ENCODE measurements at regions not wholly inside any gene's neighbourhood (a gene's known extent, or its start where the extent isn't known, plus 50 kb on each side); places are given as distances from the start of the nearest gene placed in this dataset.

- no peaks in the 10 kb centered on the region for H3K27me3 ChIP-seq (ENCODE audit: low read depth, low read length)
- no peaks in the 10 kb centered on the region for H3K4me1 ChIP-seq (ENCODE audit: low read length)
- H2AFZ ChIP-seq (ENCODE audit: low read depth, low read length): no peak overlapping the region
Observed at GRCh38 chr2:58629545-58630119, 388.5 kb upstream of the FANCL start.

GRCh38 chr2:58620896-58621295 is 379.8 kb upstream of the FANCL start:
- no peak for TF ChIP-seq CTCF (IDR thresholded peaks at IDR 0.05; ENCODE audit: low read depth, low read length)
- no peak for TF ChIP-seq EZH2phosphoT487 (IDR thresholded peaks at IDR 0.05; ENCODE audit: low read depth)
- Histone ChIP-seq H3K36me3 (replicated peaks; ENCODE audit: low read depth, low read length) (no peaks in the 10 kb centered on the region), H3K9ac (ENCODE audit: low read length) (no peak overlapping the region), H3K4me2 (ENCODE audit: low read length) (no peak overlapping the region), H3K4me3 (ENCODE audit: low read length) (no peak overlapping the region), H3K27me3 (ENCODE audit: low read depth, low read length) (no peaks in the 10 kb centered on the region), H3K4me1 (ENCODE audit: low read length) (no peaks in the 10 kb centered on the region), H3K9me3 (ENCODE audit: insufficient read depth, low read length) (no peaks in the 10 kb centered on the region), H3K79me2 (ENCODE audit: low read length) (no peaks in the 10 kb centered on the region), H4K20me1 (ENCODE audit: insufficient read depth, low read length) (no peaks in the 10 kb centered on the region), H2AFZ (ENCODE audit: low read depth, low read length) (no peak overlapping the region), H3K27ac (ENCODE audit: low read length) (no peak overlapping the region)

More at GRCh38 chr2:58629545-58630119, 388.5 kb upstream of the FANCL start:
- no peaks in the 10 kb centered on the region for H4K20me1 ChIP-seq (ENCODE audit: insufficient read depth, low read length)
- H3K79me2 ChIP-seq (ENCODE audit: low read length): no peaks in the 10 kb centered on the region
- H3K4me3 ChIP-seq (ENCODE audit: low read length): no peak overlapping the region
- no peak overlapping the region for H3K4me2 ChIP-seq (ENCODE audit: low read length)
- no peak overlapping the region for H3K9ac ChIP-seq (ENCODE audit: low read length)
- H3K27ac ChIP-seq (ENCODE audit: low read length): no peak overlapping the region
- no peaks in the 10 kb centered on the region for H3K36me3 ChIP-seq (replicated peaks; ENCODE audit: low read depth, low read length)
- TF ChIP-seq EZH2phosphoT487 (IDR thresholded peaks at IDR 0.05; ENCODE audit: low read depth) (no peak), CTCF (IDR thresholded peaks at IDR 0.05; ENCODE audit: low read depth, low read length) (no peak)
- no peaks in the 10 kb centered on the region for H3K9me3 ChIP-seq (ENCODE audit: insufficient read depth, low read length)

- TF ChIP-seq CTCF (IDR thresholded peaks at IDR 0.05; ENCODE audit: low read depth, low read length) (no peak), EZH2phosphoT487 (IDR thresholded peaks at IDR 0.05; ENCODE audit: low read depth) (no peak)
- no peak overlapping the region for H2AFZ ChIP-seq (ENCODE audit: low read depth, low read length)
- H3K9ac ChIP-seq (ENCODE audit: low read length): no peak overlapping the region
- no peaks in the 10 kb centered on the region for H3K27me3 ChIP-seq (ENCODE audit: low read depth, low read length)
- H3K4me3 ChIP-seq (ENCODE audit: low read length): no peak overlapping the region
- H3K9me3 ChIP-seq (ENCODE audit: insufficient read depth, low read length): no peaks in the 10 kb centered on the region
- H3K4me2 ChIP-seq (ENCODE audit: low read length): no peak overlapping the region
- H4K20me1 ChIP-seq (ENCODE audit: insufficient read depth, low read length): no peaks in the 10 kb centered on the region
- H3K4me1 ChIP-seq (ENCODE audit: low read length): no peaks in the 10 kb centered on the region
- H3K27ac ChIP-seq (ENCODE audit: low read length): no peak overlapping the region
- H3K79me2 ChIP-seq (ENCODE audit: low read length): no peaks in the 10 kb centered on the region
- no peaks in the 10 kb centered on the region for H3K36me3 ChIP-seq (replicated peaks; ENCODE audit: low read depth, low read length)
Observed at GRCh38 chr2:58620093-58620492, 379.0 kb upstream of the FANCL start.

- no peaks in the 10 kb centered on the region for H3K36me3 ChIP-seq (replicated peaks; ENCODE audit: low read depth, low read length)
- H3K4me2 ChIP-seq (ENCODE audit: low read length): no peak overlapping the region
- H4K20me1 ChIP-seq (ENCODE audit: insufficient read depth, low read length): no peaks in the 10 kb centered on the region
- no peak overlapping the region for H2AFZ ChIP-seq (ENCODE audit: low read depth, low read length)
- no peak overlapping the region for H3K27ac ChIP-seq (ENCODE audit: low read length)
- H3K4me3 ChIP-seq (ENCODE audit: low read length): no peak overlapping the region
- no peaks in the 10 kb centered on the region for H3K4me1 ChIP-seq (ENCODE audit: low read length)
- no peaks in the 10 kb centered on the region for H3K9me3 ChIP-seq (ENCODE audit: insufficient read depth, low read length)
- no peak for TF ChIP-seq EZH2phosphoT487 (IDR thresholded peaks at IDR 0.05; ENCODE audit: low read depth)
- TF ChIP-seq CTCF (IDR thresholded peaks at IDR 0.05; ENCODE audit: low read depth, low read length): no peak
- H3K27me3 ChIP-seq (ENCODE audit: low read depth, low read length): no peaks in the 10 kb centered on the region
- H3K79me2 ChIP-seq (ENCODE audit: low read length): no peaks in the 10 kb centered on the region
- no peak overlapping the region for H3K9ac ChIP-seq (ENCODE audit: low read length)
Observed at GRCh38 chr2:58616961-58617360, 375.8 kb upstream of the FANCL start.

Data from OCI-LY3 (cell line).